Endothelial cell of umbilical vein (primary cell): ENCODE measurements at regions not wholly inside any gene's neighbourhood (a gene's known extent, or its start where the extent isn't known, plus 50 kb on each side); places are given as distances from the start of the nearest gene placed in this dataset.

Source experiments
- BruUV-seq: library from RNA; stranded (reverse); fragments of 400-500 nt; replicated peaks from 2 replicates; lab custom pipeline; 2021; lab: Mats Ljungman, UMichigan
- CTCF ChIA-PET: fragments of 300-600, 350-600 bp; sonication (Branson Sonifier 250); formaldehyde crosslinking; loops from one replicate; lab custom pipeline; 2021; ENCODE audit warnings: antibody characterized with exemption, inconsistent platforms; lab: Charles Lee
- POLR2A ChIA-PET: fragments of 300-600, 350-600 bp; sonication (Branson Sonifier 250); formaldehyde crosslinking; loops from one replicate; lab custom pipeline; 2021; ENCODE audit warnings: antibody characterized with exemption, inconsistent platforms; lab: Charles Lee
- DNase-seq: peaks from one replicate; pipeline ENCODE4 v3.0.0-alpha.2; 2011; ENCODE audit warnings: low read depth, low spot score
- FAIRE-seq: peaks from 2 replicates; lab custom pipeline; 2011; peaks lifted over from hg19 to GRCh38; lab: Jason Lieb, UNC
- H2AFZ ChIP-seq: 2 replicates; pipeline ENCODE4 v1.6.0; 2012; ENCODE audit warnings: low read depth, low read length, control low read depth, inconsistent platforms
- H3K27ac ChIP-seq: 2 replicates; pipeline ENCODE4 v1.5.1; 2011; ENCODE audit warnings: low read depth, mild to moderate bottlenecking, control low read depth, low read length, moderate library complexity; ENCODE audit not compliant: insufficient read depth
- H3K27me3 ChIP-seq, 2 experiments: 2 replicates each; pipeline versions ENCODE4 v1.6.0 to v1.6.1; 2011; ENCODE audit warnings: low read length in 2 of 2, mixed read lengths in 1 of 2; ENCODE audit not compliant: control insufficient read depth in 2 of 2, insufficient read depth in 2 of 2
- H3K36me3 ChIP-seq, 2 experiments: 2 replicates in 1 of 2; 3 replicates in 1 of 2; pipeline ENCODE4 v1.5.1; 2011; ENCODE audit warnings: low read length in 2 of 2, mild to moderate bottlenecking in 1 of 2, moderate library complexity in 1 of 2; ENCODE audit not compliant: control insufficient read depth in 2 of 2, insufficient read depth in 2 of 2; ENCODE audit errors: extremely low read depth in 1 of 2
- H3K4me1 ChIP-seq: 3 replicates; pipeline ENCODE4 v1.5.1; 2011; ENCODE audit warnings: mild to moderate bottlenecking, low read length; ENCODE audit not compliant: control insufficient read depth, insufficient read depth; ENCODE audit errors: extremely low read depth
- H3K4me2 ChIP-seq: 2 replicates; pipeline ENCODE4 v1.6.1; 2011; ENCODE audit warnings: low read length, control low read depth, mixed read lengths; ENCODE audit not compliant: insufficient read depth
- H3K4me3 ChIP-seq, 3 experiments: fragments of 200-600 bp in 1 of 3; sonication (generic), shearing (Covaris generic) in 1 of 3; replicated peaks in 1 of 3; 2 replicates each; pipeline ENCODE4 v1.5.1; 2011 to 2016; ENCODE audit warnings: control low read depth in 3 of 3, low read length in 3 of 3, mild to moderate bottlenecking in 2 of 3, inconsistent platforms in 1 of 3, low read depth in 1 of 3, moderate library complexity in 1 of 3; ENCODE audit not compliant: insufficient read depth in 1 of 3
- H3K79me2 ChIP-seq: 2 replicates; pipeline ENCODE4 v1.6.0; 2012; ENCODE audit warnings: low read length, inconsistent platforms; ENCODE audit not compliant: control insufficient read depth, insufficient read depth
- H3K9ac ChIP-seq: replicated peaks from 2 replicates; pipeline ENCODE3; 2011; ENCODE audit warnings: low read length, control low read depth; ENCODE audit not compliant: insufficient read depth; ENCODE audit errors: extremely low read depth
- H3K9me1 ChIP-seq: replicated peaks from 3 replicates; pipeline ENCODE4 v1.6.0; 2011; ENCODE audit warnings: mild to moderate bottlenecking, low read length; ENCODE audit not compliant: control insufficient read depth, insufficient read depth; ENCODE audit errors: extremely low read depth
- H3K9me3 ChIP-seq: replicated peaks from 2 replicates; pipeline ENCODE4 v1.5.1; 2012; ENCODE audit warnings: low read length, inconsistent platforms; ENCODE audit not compliant: control insufficient read depth, insufficient read depth
- H4K20me1 ChIP-seq: replicated peaks from 2 replicates; pipeline ENCODE3; 2011; ENCODE audit warnings: mild to moderate bottlenecking, low read length; ENCODE audit not compliant: control insufficient read depth, insufficient read depth; ENCODE audit errors: extremely low read depth
- EZH2 ChIP-seq: IDR thresholded peaks from 2 replicates; pipeline ENCODE4 v1.6.1; 2012; ENCODE audit warnings: borderline replicate concordance, low read depth, mild to moderate bottlenecking, moderate library complexity, low read length, inconsistent platforms; ENCODE audit not compliant: severe bottlenecking
- FOS ChIP-seq: IDR thresholded peaks from 2 replicates; pipeline ENCODE4 v1.6.1; 2011; ENCODE audit warnings: mild to moderate bottlenecking, low read length, moderate library complexity, borderline replicate concordance; ENCODE audit not compliant: insufficient read depth
- GATA2 ChIP-seq: IDR thresholded peaks from 2 replicates; pipeline ENCODE4 v1.7.0; 2011; ENCODE audit warnings: low read depth, mild to moderate bottlenecking, moderate library complexity, mixed read lengths, low read length; ENCODE audit not compliant: insufficient read length, insufficient read depth
- JUN ChIP-seq: IDR thresholded peaks from 2 replicates; pipeline ENCODE4 v1.6.1; 2011; ENCODE audit warnings: borderline replicate concordance, low read depth; ENCODE audit not compliant: insufficient read length, insufficient read depth
- MYC ChIP-seq: IDR thresholded peaks from one replicate; pipeline ENCODE4 v1.6.1; 2011; ENCODE audit warnings: mild to moderate bottlenecking, low read depth, low read length
- POLR2A ChIP-seq: IDR thresholded peaks from 2 replicates; pipeline ENCODE4 v1.6.1; 2012; ENCODE audit warnings: low read depth, mild to moderate bottlenecking, control low read depth, low read length
- POLR2AphosphoS5 ChIP-seq: IDR thresholded peaks from 2 replicates; pipeline ENCODE4 v1.6.1; 2012; ENCODE audit warnings: low read depth, mild to moderate bottlenecking, control low read depth, low read length, moderate library complexity; ENCODE audit not compliant: insufficient read depth
- dilution Hi-C: fragments of 300-500 bp; cut with MboI; formaldehyde crosslinking; loops from one replicate; pipeline ENCODE4 v1.15.0; 2019; ENCODE audit warnings: low sequenced_read_pairs; ENCODE audit not compliant: extremely low pct_ligation_motif_present
- intact Hi-C: fragments of 100-400 bp; cut with micrococcal nuclease; formaldehyde crosslinking; loops from one replicate; pipeline ENCODE4 v1.10.0; 2022
- TF ChIP-seq, protein P1 (sequence below): IDR thresholded peaks from 2 replicates; pipeline ENCODE4 v1.6.1; 2011; ENCODE audit not compliant: insufficient read depth, insufficient read length
- TF ChIP-seq, protein P2 (sequence below), 2 donors: IDR thresholded peaks; 1 replicate in 1 of 2; 2 replicates in 1 of 2; pipeline ENCODE4 v1.5.1; 2011; ENCODE audit warnings: low read length in 2 of 2, mild to moderate bottlenecking in 2 of 2, moderate library complexity in 2 of 2, control low read depth in 1 of 2, inconsistent platforms in 1 of 2, low read depth in 1 of 2; ENCODE audit not compliant: insufficient read depth in 1 of 2; ENCODE audit errors: extremely low read depth in 1 of 2

DNA sequence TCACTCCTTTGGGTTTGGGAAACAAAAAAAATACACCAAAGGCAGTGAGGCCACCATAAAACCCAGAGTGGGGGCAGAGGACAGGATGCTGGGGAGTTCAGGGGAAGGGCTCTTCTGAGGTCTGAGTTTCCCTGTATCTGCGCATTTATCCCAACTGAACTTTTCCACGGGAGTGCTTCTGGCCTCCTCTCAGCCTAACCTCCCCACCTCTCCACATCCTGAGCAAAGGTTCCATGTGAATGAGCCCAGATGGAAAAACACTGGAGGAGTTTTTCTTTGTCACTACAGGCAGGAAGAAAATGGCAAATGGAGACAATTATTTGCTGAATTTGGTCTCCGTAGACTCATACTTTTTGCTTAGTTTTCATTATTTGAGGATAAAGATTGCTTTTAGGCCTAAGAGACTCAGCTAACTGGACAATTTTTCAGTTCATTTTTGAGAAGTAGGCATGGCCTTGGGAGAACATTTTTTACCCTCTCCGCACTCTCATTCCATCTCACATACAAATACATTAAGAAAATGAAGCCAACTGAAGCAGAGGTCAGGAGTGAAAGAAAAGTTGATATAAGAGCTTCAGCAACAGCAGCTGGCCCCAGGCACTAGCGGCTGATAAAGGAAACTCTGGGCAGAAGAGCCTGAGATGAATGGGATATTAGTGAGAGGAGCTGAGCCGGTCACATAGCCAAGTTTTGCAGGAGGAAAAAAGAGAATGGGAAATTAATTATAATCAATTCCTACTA is 82.6 kb upstream of the CYP1B1 start:
- dilution Hi-C loops (no loop called here), intact Hi-C loops (no loop called here)
- Histone ChIP-seq H4K20me1 (no peaks in the 10 kb centered on the region), H3K79me2 (no peaks in the 10 kb centered on the region), H3K9me1 (no peaks in the 10 kb centered on the region), H3K36me3 (no peaks in the 10 kb centered on the region), H3K27ac (no peak overlapping the region), H2AFZ (no peak overlapping the region), H3K4me1 (no peaks in the 10 kb centered on the region), H3K9ac (no peak overlapping the region), H3K9me3 (no peaks in the 10 kb centered on the region), H3K4me2 (no peak overlapping the region), H3K27me3 (peaks cover 11 to 37% of the 10 kb centered on the region in 2 experiments), H3K4me3 (no peak overlapping the region)
- DNase-seq (no peak), FAIRE-seq (no peak)
- ChIA-PET CTCF (no interaction called here), POLR2A (no interaction called here)
- no TSS peak for BruUV-seq
- TF ChIP-seq POLR2AphosphoS5 = no peak
- TF ChIP-seq POLR2A = no peak
- TF ChIP-seq, protein P1, sequence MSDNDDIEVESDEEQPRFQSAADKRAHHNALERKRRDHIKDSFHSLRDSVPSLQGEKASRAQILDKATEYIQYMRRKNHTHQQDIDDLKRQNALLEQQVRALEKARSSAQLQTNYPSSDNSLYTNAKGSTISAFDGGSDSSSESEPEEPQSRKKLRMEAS = no peak
- no peak for TF ChIP-seq GATA2
- TF ChIP-seq MYC = no peak
- TF ChIP-seq FOS = no peak
- TF ChIP-seq EZH2 = no peak
- no peak for TF ChIP-seq JUN
- TF ChIP-seq, protein P2, sequence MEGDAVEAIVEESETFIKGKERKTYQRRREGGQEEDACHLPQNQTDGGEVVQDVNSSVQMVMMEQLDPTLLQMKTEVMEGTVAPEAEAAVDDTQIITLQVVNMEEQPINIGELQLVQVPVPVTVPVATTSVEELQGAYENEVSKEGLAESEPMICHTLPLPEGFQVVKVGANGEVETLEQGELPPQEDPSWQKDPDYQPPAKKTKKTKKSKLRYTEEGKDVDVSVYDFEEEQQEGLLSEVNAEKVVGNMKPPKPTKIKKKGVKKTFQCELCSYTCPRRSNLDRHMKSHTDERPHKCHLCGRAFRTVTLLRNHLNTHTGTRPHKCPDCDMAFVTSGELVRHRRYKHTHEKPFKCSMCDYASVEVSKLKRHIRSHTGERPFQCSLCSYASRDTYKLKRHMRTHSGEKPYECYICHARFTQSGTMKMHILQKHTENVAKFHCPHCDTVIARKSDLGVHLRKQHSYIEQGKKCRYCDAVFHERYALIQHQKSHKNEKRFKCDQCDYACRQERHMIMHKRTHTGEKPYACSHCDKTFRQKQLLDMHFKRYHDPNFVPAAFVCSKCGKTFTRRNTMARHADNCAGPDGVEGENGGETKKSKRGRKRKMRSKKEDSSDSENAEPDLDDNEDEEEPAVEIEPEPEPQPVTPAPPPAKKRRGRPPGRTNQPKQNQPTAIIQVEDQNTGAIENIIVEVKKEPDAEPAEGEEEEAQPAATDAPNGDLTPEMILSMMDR (IDR thresholded peaks at IDR 0.05; ENCODE audit: extremely low read depth in 1 of 2, insufficient read depth in 1 of 2, low read depth in 1 of 2, low read length in 2 of 2) = no peak
